Right atrium auricular region (tissue), 2 donors: ENCODE measurements at regions not wholly inside any gene's neighbourhood (a gene's known extent, or its start where the extent isn't known, plus 50 kb on each side); places are given as distances from the start of the nearest gene placed in this dataset.

ENCODE experiments used
- DNase-seq: peaks from one replicate; pipeline ENCODE4 v3.0.0-alpha.2; 2019; ENCODE audit warnings: low spot score
- H3K27ac ChIP-seq, 2 donors: fragments of 200-600 bp; sonication (generic); 1 replicate in 1 of 2; 2 replicates in 1 of 2; pipeline ENCODE4 v1.5.1; 2016 to 2019
- H3K27me3 ChIP-seq, 2 donors: fragments of 200-600 bp; sonication (generic); one replicate each; pipeline versions ENCODE4 v1.5.1 to v1.6.0; 2017 to 2019
- H3K36me3 ChIP-seq: fragments of 200-600 bp; sonication (generic); one replicate; pipeline ENCODE4 v1.5.1; 2016
- H3K4me1 ChIP-seq, 2 donors: fragments of 200-600 bp; sonication (generic); one replicate each; pipeline versions ENCODE4 v1.5.1 to v1.6.0; 2017 to 2019
- H3K4me3 ChIP-seq, 2 donors: fragments of 200-600 bp; sonication (generic); 1 replicate in 1 of 2; 2 replicates in 1 of 2; pipeline ENCODE4 v1.5.1; 2017 to 2019; ENCODE audit warnings: mild to moderate bottlenecking in 1 of 2, moderate library complexity in 1 of 2
- H3K9me3 ChIP-seq, 2 donors: fragments of 200-600 bp; sonication (generic); one replicate each; pipeline ENCODE4 v1.5.1; 2019
- TF ChIP-seq, protein P1 (sequence below), 2 donors: fragments of 200-600 bp; sonication (generic); IDR thresholded peaks; one replicate each; pipeline ENCODE4 v1.5.1; 2019; ENCODE audit warnings: antibody characterized with exemption in 2 of 2

DNA sequence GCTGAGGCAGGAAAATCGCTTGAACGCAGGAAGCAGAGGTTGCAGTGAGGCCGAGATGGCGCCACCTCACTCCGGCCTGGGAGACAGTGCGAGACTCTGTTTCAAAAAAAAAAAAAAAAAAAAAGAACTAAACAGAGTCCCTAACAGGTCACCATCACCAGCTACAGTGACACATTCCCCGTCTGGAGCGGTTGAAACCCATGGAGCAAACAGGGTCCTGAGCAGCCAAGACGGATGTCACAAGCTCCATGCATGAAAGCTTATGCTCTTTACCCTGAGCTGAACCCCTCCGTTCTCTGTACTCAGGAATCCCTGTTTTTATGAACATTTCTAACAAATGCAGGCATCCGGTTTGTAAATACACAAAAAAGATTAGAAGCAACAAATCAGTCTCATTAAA is 55.9 kb upstream of the LAPTM4A start:
- Histone ChIP-seq H3K27me3 (no peaks in the 10 kb centered on the region), H3K4me3 (no peak overlapping the region), H3K9me3 (peaks cover 0 to under 1% of the 10 kb centered on the region in 2 donors), H3K27ac (no peak overlapping the region), H3K4me1 (peaks cover 0 to 4% of the 10 kb centered on the region in 2 donors), H3K36me3 (no peaks in the 10 kb centered on the region)
- TF ChIP-seq, protein P1, sequence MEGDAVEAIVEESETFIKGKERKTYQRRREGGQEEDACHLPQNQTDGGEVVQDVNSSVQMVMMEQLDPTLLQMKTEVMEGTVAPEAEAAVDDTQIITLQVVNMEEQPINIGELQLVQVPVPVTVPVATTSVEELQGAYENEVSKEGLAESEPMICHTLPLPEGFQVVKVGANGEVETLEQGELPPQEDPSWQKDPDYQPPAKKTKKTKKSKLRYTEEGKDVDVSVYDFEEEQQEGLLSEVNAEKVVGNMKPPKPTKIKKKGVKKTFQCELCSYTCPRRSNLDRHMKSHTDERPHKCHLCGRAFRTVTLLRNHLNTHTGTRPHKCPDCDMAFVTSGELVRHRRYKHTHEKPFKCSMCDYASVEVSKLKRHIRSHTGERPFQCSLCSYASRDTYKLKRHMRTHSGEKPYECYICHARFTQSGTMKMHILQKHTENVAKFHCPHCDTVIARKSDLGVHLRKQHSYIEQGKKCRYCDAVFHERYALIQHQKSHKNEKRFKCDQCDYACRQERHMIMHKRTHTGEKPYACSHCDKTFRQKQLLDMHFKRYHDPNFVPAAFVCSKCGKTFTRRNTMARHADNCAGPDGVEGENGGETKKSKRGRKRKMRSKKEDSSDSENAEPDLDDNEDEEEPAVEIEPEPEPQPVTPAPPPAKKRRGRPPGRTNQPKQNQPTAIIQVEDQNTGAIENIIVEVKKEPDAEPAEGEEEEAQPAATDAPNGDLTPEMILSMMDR (IDR thresholded peaks at IDR 0.05): no peak
- no peak for DNase-seq

DNA sequence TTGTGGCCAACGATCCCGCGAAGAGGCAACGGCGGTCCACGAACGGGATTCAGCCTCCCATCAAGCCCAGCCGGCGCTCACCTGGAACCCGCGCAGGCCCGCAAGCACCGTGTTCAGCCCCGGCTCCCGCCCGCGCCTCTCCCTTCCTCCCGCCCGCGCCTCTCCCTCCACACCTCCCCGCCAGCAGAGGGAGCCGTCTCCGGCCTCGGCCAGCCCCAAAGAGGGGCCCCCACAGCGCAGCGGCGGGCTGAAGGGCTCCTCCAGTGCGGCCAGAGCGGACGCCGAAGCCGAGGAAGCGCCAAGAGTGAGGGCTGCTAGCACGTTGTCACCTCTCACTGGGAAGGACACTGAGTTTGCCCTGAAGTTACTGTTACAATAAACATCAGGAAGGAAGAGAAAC is 55.3 kb upstream of the LAPTM4A start:
- TF ChIP-seq, protein P1 (IDR thresholded peaks at IDR 0.05): peak; percentile 33 to 63

DNA sequence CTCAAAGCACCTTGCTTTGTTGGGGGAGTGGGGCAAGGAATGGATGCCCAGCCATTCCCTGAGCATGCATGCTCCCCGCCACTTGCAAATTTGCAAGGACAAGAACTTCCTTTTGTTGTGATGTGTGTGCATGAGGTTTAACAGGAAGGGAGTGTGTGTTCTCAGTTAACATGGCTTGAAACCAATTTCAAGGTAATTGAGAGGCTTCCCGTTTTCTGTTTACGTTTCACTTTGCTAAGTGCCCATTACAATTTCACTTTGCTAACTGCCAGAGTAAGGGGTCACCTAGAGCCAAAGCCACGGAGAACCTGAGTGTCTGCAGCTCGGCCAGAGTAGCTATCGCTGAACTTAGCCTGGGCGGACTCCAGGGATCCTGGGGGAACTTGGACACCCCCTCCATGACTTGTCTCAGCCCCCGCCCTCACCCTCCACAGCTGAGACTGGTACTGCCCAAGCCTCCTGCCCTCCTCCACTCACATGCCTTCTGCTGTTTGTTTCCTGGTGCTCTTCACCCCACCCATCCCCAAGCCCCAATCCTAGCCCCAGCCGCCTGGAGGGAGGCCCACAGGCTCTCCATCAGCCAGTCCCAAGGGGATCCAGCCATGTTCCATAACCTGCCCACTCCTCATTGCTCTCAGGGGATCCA is 53.6 kb upstream of the LAPTM4A start:
- Histone ChIP-seq H3K9me3 (peaks cover 0 to 8% of the 10 kb centered on the region in 2 donors), H3K27ac (no peak overlapping the region)
- TF ChIP-seq, protein P1 (IDR thresholded peaks at IDR 0.05): no peak

More for the DNA sequence above, 55.3 kb upstream of the LAPTM4A start:
- no peak overlapping the region for H3K27ac ChIP-seq
- DNase-seq: no peak
- H3K4me1 ChIP-seq: peaks cover 0 to 4% of the 10 kb centered on the region in 2 donors
- H3K4me3 ChIP-seq: peak overlapping the region in 1 of 2 donors; percentile 31
- H3K9me3 ChIP-seq: peaks cover 0 to 6% of the 10 kb centered on the region in 2 donors
- no peaks in the 10 kb centered on the region for H3K36me3 ChIP-seq
- H3K27me3 ChIP-seq: no peaks in the 10 kb centered on the region

DNA sequence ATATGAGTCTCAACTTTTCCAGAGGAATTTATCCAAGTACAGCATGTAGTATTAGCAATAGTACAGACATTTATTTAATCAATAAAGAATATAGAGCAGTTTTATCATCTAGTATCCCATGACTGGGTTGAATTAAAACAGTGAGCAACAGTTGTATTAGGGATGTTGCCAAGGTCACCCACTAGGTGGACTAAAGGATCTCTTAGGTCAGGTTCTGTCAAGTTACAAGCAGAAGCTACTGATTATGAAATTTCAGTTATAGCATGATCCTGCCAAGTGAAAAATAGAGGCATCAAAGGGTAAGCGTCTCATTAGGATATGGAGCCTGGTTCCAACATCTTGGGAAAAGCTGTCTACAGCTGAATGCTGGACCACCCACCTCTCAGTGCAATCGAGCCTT is 52.1 kb upstream of the LAPTM4A start:
- H3K36me3 ChIP-seq: no peaks in the 10 kb centered on the region
- no peak for DNase-seq
- no peak overlapping the region for H3K27ac ChIP-seq
- peaks cover 0 to 8% of the 10 kb centered on the region in 2 donors for H3K9me3 ChIP-seq
- peaks cover 0 to 4% of the 10 kb centered on the region in 2 donors for H3K4me1 ChIP-seq
- H3K4me3 ChIP-seq: no peak overlapping the region
- TF ChIP-seq, protein P1 (IDR thresholded peaks at IDR 0.05): no peak
- H3K27me3 ChIP-seq: no peaks in the 10 kb centered on the region

More for the DNA sequence above, 53.6 kb upstream of the LAPTM4A start:
- H3K27me3 ChIP-seq: no peaks in the 10 kb centered on the region
- no peak for DNase-seq
- peaks cover 0 to 4% of the 10 kb centered on the region in 2 donors for H3K4me1 ChIP-seq
- no peak overlapping the region for H3K4me3 ChIP-seq
- no peaks in the 10 kb centered on the region for H3K36me3 ChIP-seq
